ENCODE measurements at regions not wholly inside any gene's neighbourhood (a gene's known extent, or its start where the extent isn't known, plus 50 kb on each side); places are given as distances from the start of the nearest gene placed in this dataset.

DNA sequence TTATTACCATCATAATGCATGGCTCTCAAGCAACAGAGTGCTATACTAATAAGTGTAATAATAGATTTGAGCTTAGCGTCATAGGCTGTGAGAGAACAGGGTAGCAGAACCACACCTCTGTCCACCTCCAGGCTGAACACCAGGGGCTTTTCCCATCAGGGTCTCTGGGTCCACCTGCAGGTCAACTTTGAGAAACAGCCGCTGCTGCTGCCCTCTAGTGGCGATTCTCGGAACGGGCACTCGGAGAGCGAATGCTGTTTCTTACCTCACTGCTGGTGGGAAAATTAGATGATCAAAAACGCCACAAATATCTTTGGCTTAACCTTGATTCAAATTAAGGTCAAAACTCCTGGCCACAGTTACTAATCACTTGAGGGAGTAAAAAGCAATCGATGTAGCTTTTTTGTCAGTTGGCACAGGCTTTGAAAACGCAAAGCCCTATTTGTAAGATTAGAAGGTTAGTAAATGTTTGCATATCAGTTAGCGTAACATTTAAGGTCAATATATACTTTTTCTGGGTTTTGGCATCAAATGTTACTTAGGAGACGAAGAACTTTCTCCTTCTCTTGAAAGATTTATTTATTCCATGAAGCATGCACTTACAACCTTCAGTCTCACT is 127.9 kb upstream of the TMEM132D start:
- Histone ChIP-seq H3K4me1 (no peaks in the 10 kb centered on the region), H3K9me3 (no peaks in the 10 kb centered on the region), H3K27me3 (ENCODE audit: insufficient read depth in 3 of 3, low read length in 2 of 3) (peaks cover 0 to 2% (median 0%) of the 10 kb centered on the region in 3 donors), H3K36me3 (ENCODE audit: insufficient read depth in 1 of 2, low read depth in 1 of 2) (no peaks in the 10 kb centered on the region), H3K4me3 (no peak overlapping the region), H3K27ac (no peak overlapping the region)
- ATAC-seq, result no peak
- intact Hi-C loops (cut with DNase I), result loop anchor here in 1 of 2 donors (10.0 kb wide), 1 partner anchor 713 kb away; no protein-coding TSS in a partner anchor
- peak; percentile 57 for TF ChIP-seq CTCF (IDR thresholded peaks at IDR 0.05)
- 17 to 19% (median 17%) methylated on average over 12 of the region's 12 CpGs for WGBS, 3 donors
- DNase-seq, result peak in 1 of 2 donors; percentile 39

- no peak for ATAC-seq
- Histone ChIP-seq H3K9me3 (no peaks in the 10 kb centered on the region), H3K4me1 (no peaks in the 10 kb centered on the region), H3K27me3 (ENCODE audit: insufficient read depth in 3 of 3, low read length in 2 of 3) (peaks cover 0 to 48% (median 5%) of the 10 kb centered on the region in 3 donors), H3K27ac (no peak overlapping the region), H3K4me3 (no peak overlapping the region), H3K36me3 (ENCODE audit: insufficient read depth in 1 of 2, low read depth in 1 of 2) (no peaks in the 10 kb centered on the region)
- peak; percentile 55 for TF ChIP-seq CTCF (IDR thresholded peaks at IDR 0.05)
- DNase-seq, result peak; percentile 38 to 68
- WGBS, 3 donors, result 6 to 10% (median 9%) methylated on average over 45 to 52 of the region's 52 CpGs
- intact Hi-C loops (cut with DNase I), result loop anchor here in 1 of 2 donors (10.0 kb wide), 1 partner anchor 703 kb away; no protein-coding TSS in a partner anchor
Measured at GRCh38 chr12:130041983-130042812, 120.1 kb upstream of the FZD10 start.

- 73 to 76% (median 74%) methylated on average over 13 of the region's 13 CpGs for WGBS, 3 donors
Measured at GRCh38 chr12:130043685-130044406, 118.4 kb upstream of the FZD10 start.

More at GRCh38 chr12:130043685-130044406, 118.4 kb upstream of the FZD10 start:
- ATAC-seq, result no peak
- no peak for TF ChIP-seq CTCF (IDR thresholded peaks at IDR 0.05)
- Histone ChIP-seq H3K4me3 (no peak overlapping the region), H3K27ac (no peak overlapping the region), H3K9me3 (no peaks in the 10 kb centered on the region), H3K36me3 (ENCODE audit: insufficient read depth in 1 of 2, low read depth in 1 of 2) (no peaks in the 10 kb centered on the region), H3K4me1 (no peaks in the 10 kb centered on the region), H3K27me3 (ENCODE audit: insufficient read depth in 3 of 3, low read length in 2 of 3) (peaks cover 0 to 43% (median 5%) of the 10 kb centered on the region in 3 donors)
- intact Hi-C loops (cut with DNase I), result loop anchor here in 1 of 2 donors (10.0 kb wide), 1 partner anchor 701 kb away; no protein-coding TSS in a partner anchor
- no peak for DNase-seq

Measured in psoas muscle (tissue), 7 donors.